Urinary bladder (tissue), 3 donors: ENCODE measurements at regions not wholly inside any gene's neighbourhood (a gene's known extent, or its start where the extent isn't known, plus 50 kb on each side); places are given as distances from the start of the nearest gene placed in this dataset.
"Not testable (repeated sequence)": the region's sequence is repeated elsewhere in the genome, so short reads cannot be mapped to it uniquely, and the experiment has no call there.

Experiments
- DNase-seq: peaks from one replicate; pipeline ENCODE4 v3.0.0-alpha.2; 2015; ENCODE audit errors: extremely low spot score
- H3K27ac ChIP-seq: one replicate; pipeline ENCODE4 v1.5.1; 2013; ENCODE audit warnings: low read depth, mild to moderate bottlenecking, moderate library complexity
- H3K36me3 ChIP-seq: one replicate; pipeline ENCODE4 v1.6.1; 2013; ENCODE audit warnings: mild to moderate bottlenecking, moderate library complexity; ENCODE audit not compliant: insufficient read depth
- H3K4me1 ChIP-seq: one replicate; pipeline ENCODE4 v1.6.1; 2013; ENCODE audit warnings: mild to moderate bottlenecking, moderate library complexity; ENCODE audit not compliant: insufficient read depth
- H3K4me3 ChIP-seq: one replicate; pipeline ENCODE4 v1.5.1; 2013; ENCODE audit warnings: low read depth, low read length
- WGBS: extraction: QIAGEN DNeasy Blood & Tissue Kit; methylation state at CpG from one replicate; pipeline ENCODE4 v1.1.7; 2013; 5-methylcytosine and 5-hydroxymethylcytosine counted together
- donor health status: healthy with polysubstance abuse.
- donor health status: healthy.

GRCh38 chr1:29931477-29932175 is 695.3 kb downstream of the PTPRU start:
- H3K4me3 ChIP-seq = no peak overlapping the region
- 60% methylated on average over 13 of the region's 13 CpGs for WGBS
- no peak overlapping the region for H3K27ac ChIP-seq
- H3K36me3 ChIP-seq = no peaks in the 10 kb centered on the region
- no peak for DNase-seq
- H3K4me1 ChIP-seq = no peaks in the 10 kb centered on the region

- H3K4me1 ChIP-seq = no peaks in the 10 kb centered on the region
- DNase-seq = no peak
- H3K27ac ChIP-seq = no peak overlapping the region
- H3K36me3 ChIP-seq = no peaks in the 10 kb centered on the region
- 75% methylated on average over 6 of the region's 6 CpGs for WGBS
- H3K4me3 ChIP-seq = no peak overlapping the region
Measured at GRCh38 chr1:29925058-29925457, 688.7 kb downstream of the PTPRU start.

- WGBS = 3% methylated on average over 2 of the region's 2 CpGs
- no peak for DNase-seq
- no peaks in the 10 kb centered on the region for H3K4me1 ChIP-seq
- H3K36me3 ChIP-seq = no peaks in the 10 kb centered on the region
- H3K4me3 ChIP-seq = no peak overlapping the region
- H3K27ac ChIP-seq = no peak overlapping the region
Measured at GRCh38 chr1:29924017-29924431, 687.7 kb downstream of the PTPRU start.

GRCh38 chr1:29921741-29922140 is 685.4 kb downstream of the PTPRU start:
- no peak for DNase-seq
- Histone ChIP-seq H3K27ac (no peak overlapping the region), H3K4me3 (no peak overlapping the region), H3K36me3 (no peaks in the 10 kb centered on the region), H3K4me1 (no peaks in the 10 kb centered on the region)
- WGBS = 96% methylated on average over 2 of the region's 2 CpGs

GRCh38 chr1:29920784-29921183 is 684.5 kb downstream of the PTPRU start:
- no peaks in the 10 kb centered on the region for H3K36me3 ChIP-seq
- no peak overlapping the region for H3K27ac ChIP-seq
- H3K4me1 ChIP-seq = no peaks in the 10 kb centered on the region
- no peak overlapping the region for H3K4me3 ChIP-seq
- WGBS = 68% methylated on average over 11 of the region's 11 CpGs
- no peak for DNase-seq

- Histone ChIP-seq H3K4me3 (no peak overlapping the region), H3K36me3 (no peaks in the 10 kb centered on the region), H3K4me1 (no peaks in the 10 kb centered on the region), H3K27ac (no peak overlapping the region)
- WGBS = 65% methylated on average over 9 of the region's 9 CpGs
- no peak for DNase-seq
Measured at GRCh38 chr1:29920316-29920715, 684.0 kb downstream of the PTPRU start.

- not testable (repeated sequence) for H3K27ac ChIP-seq, DNase-seq, H3K4me3 ChIP-seq, H3K4me1 ChIP-seq, H3K36me3 ChIP-seq
- 78% methylated on average over 7 of the region's 7 CpGs for WGBS
Measured at GRCh38 chr1:29919041-29919440, 682.7 kb downstream of the PTPRU start.

GRCh38 chr1:29916656-29917369 is 680.5 kb downstream of the PTPRU start:
- Histone ChIP-seq H3K4me1 (no peaks in the 10 kb centered on the region), H3K4me3 (no peak overlapping the region), H3K27ac (no peak overlapping the region), H3K36me3 (no peaks in the 10 kb centered on the region)
- no peak for DNase-seq
- 90% methylated on average over 3 of the region's 3 CpGs for WGBS

GRCh38 chr1:29914936-29915335 is 678.6 kb downstream of the PTPRU start:
- DNase-seq = no peak
- Histone ChIP-seq H3K27ac (no peak overlapping the region), H3K36me3 (no peaks in the 10 kb centered on the region), H3K4me3 (no peak overlapping the region), H3K4me1 (no peaks in the 10 kb centered on the region)
- WGBS = 7% methylated on average over 1 of the region's 1 CpG

GRCh38 chr1:29912425-29912824 is 676.1 kb downstream of the PTPRU start:
- Histone ChIP-seq H3K27ac (no peak overlapping the region), H3K36me3 (no peaks in the 10 kb centered on the region), H3K4me1 (no peaks in the 10 kb centered on the region), H3K4me3 (no peak overlapping the region)
- 43% methylated on average over 1 of the region's 1 CpG for WGBS
- no peak for DNase-seq

- Histone ChIP-seq H3K27ac (no peak overlapping the region), H3K4me3 (no peak overlapping the region), H3K36me3 (no peaks in the 10 kb centered on the region), H3K4me1 (no peaks in the 10 kb centered on the region)
- 51% methylated on average over 7 of the region's 7 CpGs for WGBS
- DNase-seq = no peak
Measured at GRCh38 chr1:29909962-29910361, 673.6 kb downstream of the PTPRU start.

GRCh38 chr1:29907596-29907995 is 671.3 kb downstream of the PTPRU start:
- Histone ChIP-seq H3K27ac (no peak overlapping the region), H3K4me1 (no peaks in the 10 kb centered on the region), H3K4me3 (no peak overlapping the region), H3K36me3 (no peaks in the 10 kb centered on the region)
- 73% methylated on average over 7 of the region's 7 CpGs for WGBS
- no peak for DNase-seq

GRCh38 chr1:29906927-29907326 is 670.6 kb downstream of the PTPRU start:
- H3K4me3 ChIP-seq = no peak overlapping the region
- no peak for DNase-seq
- H3K36me3 ChIP-seq = no peaks in the 10 kb centered on the region
- 73% methylated on average over 6 of the region's 6 CpGs for WGBS
- no peak overlapping the region for H3K27ac ChIP-seq
- H3K4me1 ChIP-seq = no peaks in the 10 kb centered on the region

GRCh38 chr1:29903548-29904166 is 667.3 kb downstream of the PTPRU start:
- no peaks in the 10 kb centered on the region for H3K4me1 ChIP-seq
- H3K27ac ChIP-seq = no peak overlapping the region
- H3K36me3 ChIP-seq = no peaks in the 10 kb centered on the region
- no peak overlapping the region for H3K4me3 ChIP-seq
- no peak for DNase-seq
- WGBS = 80% methylated on average over 5 of the region's 5 CpGs
